Middle frontal gyrus (tissue), 1 donor: ENCODE measurements at regions not wholly inside any gene's neighbourhood (a gene's known extent, or its start where the extent isn't known, plus 50 kb on each side); places are given as distances from the start of the nearest gene placed in this dataset.

Experiments
- DNase-seq: peaks from one replicate; pipeline ENCODE4 v3.0.0-alpha.2; 2015; ENCODE audit warnings: low spot score; ENCODE audit errors: extremely low spot score

DNA sequence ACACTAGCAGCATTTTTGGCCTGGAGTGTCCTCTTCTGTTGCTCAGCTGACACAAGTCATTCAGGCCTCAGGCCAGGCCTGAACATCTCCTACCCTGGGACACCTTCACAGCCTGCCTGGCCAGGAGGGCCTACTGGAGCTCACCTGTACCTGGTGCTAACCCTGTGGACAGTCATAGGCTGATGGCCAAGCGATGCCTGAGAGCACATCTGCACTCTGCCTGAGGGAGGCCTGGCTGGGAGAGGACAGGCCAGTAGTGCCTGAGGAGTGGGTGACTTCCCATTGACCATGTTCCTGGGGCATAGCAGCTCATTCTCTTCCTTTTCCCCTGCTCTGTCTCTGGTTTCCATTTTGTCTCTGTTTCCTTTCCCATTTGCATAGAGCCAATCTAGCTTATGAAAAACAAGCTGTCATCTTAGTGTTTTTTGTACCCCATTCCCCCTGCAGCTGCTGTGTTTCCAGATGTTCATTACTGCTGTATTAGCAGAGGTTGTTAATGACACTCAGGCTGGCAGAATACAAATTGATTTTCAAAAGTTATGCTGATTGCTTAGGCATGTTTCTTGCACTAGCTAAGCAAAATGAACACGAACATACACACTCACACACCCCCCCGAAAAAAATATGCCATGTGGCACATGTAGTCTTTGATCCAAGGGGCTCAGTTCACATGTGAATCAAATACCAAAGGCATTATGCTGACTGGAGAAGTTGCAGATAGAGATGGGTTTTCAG, 149.7 kb upstream of the HS6ST1 start:
- no peak for DNase-seq

DNA sequence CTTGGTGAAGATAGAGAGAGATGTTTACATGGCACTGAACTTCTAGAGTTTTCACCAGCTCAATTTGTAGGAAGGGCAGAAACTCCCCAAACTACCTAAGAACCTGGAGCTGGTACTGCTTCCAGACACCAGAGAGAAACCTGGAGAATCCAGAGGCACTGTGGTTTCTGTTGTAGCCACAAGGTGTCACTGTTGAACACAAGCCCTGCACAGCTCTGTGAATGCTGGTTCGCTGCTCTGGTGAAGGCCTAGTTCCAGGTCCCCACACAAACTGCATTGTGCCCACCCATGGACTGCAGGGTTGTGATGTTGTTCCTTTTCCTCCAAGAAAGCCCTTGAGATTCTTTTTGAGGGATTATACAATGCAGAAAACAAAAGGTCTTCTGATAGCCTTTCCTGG, 150.5 kb upstream of the HS6ST1 start:
- no peak for DNase-seq

DNA sequence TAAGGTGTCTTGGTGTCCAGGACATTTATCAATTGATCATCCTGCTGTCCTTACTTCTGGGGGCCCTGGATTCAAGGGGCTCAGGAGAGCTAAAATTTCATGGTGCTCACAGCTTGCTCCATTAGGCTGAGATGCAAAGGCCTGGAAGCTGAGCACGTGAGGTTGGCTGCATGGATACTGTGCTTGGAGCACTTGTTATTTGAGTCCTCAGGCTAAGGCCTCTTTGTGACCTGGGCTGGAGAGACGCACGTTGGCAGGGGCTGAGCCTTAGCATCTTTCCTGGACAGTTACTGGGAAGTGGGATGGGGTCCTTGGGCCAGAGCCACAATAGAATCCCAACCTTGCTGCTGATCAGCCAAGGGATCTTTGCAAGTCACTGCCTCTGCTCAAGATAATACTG, 151.2 kb upstream of the HS6ST1 start:
- DNase-seq, result no peak

DNA sequence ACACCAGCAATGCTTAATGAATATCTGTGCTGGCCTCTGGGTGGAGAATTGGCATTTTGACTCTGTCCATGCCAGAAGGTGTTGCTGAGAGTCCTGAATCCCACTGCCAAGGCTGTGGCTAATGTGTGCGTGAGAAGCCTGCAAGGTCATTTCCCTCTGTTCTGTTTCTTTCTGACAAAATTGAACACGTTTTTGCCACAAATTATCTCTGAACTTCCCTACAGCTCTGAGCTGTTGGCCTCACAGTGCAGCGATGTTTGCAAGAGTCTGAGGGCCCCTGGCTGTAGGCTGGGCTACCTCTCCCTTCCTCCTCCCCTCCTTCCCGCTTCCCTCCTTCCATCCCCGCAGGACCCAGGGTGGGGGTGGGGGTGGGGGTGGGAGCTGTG, 154.1 kb upstream of the HS6ST1 start:
- DNase-seq, result no peak

DNA sequence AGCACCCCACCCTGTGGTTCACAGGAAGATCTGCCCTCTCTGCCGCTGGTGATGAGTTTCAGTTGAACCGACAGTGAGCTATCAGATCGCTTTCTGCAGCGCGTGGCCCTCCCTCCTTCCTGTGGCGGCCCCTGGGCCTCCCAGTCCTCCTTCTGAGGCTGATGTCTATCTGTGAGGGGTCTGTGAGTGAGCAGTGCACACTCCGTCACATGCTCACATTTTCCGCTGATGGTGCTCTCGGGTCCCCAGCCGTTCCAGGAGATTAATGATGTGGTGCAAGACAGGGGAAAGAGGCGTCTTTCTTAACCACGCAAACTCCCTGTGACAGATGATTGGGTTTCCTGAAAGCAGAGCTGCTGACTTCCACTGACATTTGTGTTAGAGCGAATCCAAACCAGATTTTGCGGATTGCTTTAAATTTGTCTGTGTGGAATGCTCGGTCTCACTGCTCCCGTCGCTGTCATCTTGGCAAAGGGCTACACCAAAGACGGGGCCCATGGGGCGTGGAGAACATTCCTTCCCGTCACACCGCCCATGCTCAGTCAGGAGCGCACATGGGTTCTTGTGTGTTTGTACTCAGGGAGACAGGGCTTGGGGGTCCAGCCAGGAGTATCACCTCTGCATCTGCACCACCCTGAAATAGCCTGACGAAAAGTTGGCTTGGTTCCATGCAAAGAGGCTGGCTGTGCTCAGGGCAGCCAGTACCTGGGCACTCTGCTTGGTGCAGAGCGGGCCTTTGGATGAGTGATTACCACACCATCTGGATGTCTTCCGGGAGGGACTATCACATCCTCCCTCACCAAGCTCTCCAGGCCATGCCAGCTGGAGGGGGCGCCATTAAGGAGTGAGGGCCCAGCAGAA, 154.7 kb upstream of the HS6ST1 start:
- no peak for DNase-seq

DNA sequence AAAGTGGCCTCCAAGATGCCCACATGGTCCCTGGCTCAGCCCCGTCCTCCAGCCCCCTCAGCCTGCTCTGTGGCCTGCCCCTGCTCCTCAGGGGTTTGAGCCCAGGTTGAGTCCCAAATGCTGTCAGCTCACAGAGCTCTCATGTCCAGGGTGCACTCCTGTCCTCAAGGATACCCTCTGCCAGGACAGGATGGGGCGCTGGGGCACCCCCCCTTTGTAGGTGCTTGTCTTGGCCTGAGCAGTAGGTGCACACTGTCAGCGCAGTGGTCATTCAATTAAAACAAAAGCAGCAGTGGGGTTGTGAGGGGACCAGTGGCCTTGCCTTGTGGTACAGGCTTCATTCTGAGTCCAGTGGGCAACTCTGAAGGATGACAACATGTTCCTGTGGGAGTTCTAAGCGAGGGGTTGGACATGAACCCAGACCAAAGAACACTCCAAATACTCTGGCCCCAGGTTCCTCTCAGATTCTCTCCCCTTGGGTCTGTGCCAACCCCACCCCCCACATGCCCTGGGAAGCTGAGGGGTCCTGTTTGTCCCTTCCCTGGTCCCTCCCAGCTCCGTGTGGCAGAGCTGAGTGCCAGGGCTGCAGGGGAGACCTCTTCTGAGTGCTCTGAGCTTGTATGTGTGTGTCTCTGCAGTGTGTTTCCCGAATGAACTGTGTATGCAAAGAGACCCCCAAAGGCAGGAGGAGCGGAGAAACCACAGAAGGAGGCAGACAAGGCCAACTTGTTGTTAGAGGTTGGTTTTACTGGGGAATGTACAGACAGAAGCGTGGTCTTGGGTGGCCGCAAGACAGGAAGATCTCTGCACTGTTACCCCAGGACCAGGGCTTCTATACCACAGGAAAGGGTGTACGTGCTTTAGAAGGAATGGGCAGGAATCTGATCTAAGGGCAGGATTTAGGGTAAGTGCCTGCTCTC, 155.6 kb upstream of the HS6ST1 start:
- DNase-seq, result no peak

DNA sequence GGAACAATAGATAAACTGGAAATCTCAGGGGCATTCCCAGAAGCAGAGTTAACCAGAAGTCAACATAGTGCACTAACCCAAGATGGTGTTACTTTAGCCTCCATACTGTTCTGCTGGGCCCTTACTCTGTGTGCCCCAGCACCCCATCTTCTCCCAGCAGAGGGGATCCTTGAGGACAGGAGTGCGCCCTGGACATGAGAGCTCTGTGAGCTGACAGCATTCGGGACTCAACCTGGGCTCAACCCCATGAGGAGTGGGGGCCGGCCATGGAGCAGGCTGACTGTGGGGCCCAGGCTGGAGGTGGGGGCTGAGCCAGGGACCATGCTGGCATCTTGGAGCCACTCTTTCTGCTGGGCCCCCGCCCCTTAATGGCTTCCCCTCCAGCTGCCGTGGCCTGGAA, 156.3 kb upstream of the HS6ST1 start:
- DNase-seq, result no peak

DNA sequence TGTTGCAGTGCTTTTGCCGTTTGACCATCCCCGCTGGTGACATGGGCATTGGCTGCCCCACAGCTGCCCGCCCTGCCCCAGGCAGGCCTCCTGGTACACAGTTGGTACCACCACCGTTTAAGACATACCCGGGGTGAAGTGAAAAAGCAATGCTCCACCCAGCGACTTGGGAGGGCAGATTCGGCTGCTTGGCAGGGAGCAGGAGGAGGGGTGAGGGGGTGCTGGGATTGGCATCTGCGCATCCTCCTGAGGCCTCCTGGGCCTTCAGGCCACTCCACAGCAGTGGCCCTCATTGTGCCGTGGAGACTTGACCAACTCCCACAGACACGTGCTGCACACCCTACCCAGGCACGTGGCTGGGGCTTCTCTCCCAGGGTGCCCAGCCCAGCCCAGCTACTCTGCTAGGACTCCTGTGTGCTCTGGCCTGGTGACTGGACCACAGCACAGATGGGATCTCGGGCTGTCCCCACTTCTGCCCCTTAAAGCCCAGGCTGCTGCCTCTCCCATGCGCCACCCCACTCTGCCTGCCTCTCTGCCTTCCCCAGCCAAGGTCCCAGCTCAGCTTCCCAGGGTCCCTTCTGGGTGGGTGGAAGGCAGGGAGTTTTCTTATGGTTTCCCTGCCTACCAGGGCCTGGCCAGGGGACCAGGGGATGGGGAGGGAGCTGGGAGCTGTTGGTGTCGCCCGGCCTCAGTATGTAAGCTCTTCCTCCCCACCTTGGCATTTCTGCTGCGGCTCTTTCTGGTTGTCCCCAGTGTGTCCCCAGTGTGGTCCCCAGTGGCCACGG, 157.0 kb upstream of the HS6ST1 start:
- no peak for DNase-seq

DNA sequence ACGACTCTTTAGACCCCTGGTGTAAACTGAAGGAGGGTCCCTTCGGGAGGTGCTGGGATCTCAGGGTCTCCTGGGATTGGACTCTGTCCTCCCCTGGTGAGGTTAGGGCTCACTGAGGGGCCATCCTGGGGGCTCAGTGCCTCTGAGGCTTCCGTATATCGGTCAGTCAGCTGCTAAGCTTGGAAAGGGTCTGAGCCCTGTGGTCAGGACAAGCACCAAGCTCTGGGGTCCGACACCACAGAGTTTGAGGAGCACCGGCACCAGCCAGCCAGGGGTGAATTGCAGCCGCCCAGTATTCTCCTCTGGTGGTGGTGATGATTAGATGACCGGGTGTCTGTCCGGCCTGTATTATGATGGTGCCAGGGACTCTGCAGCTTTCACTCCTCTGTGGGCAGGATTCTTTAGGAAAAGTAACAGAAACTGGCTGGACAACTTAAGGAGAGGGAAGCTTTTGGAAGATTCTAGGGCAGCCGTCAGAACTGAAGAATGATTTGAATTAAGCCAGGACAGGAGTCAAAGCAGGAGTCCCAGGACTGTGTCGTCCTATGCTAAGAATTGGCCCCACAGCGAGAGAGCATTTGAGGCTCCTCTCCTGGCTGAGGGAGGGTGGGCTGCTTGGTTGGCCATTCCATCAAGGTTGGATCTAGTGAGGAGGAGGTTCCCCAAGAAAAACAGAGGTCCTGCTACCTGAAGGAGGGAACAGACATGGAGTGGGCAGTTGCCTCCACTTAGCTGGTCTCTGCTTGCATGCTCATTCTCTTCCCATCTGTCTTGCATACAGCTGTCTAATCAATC, 158.6 kb upstream of the HS6ST1 start:
- DNase-seq, result no peak

DNA sequence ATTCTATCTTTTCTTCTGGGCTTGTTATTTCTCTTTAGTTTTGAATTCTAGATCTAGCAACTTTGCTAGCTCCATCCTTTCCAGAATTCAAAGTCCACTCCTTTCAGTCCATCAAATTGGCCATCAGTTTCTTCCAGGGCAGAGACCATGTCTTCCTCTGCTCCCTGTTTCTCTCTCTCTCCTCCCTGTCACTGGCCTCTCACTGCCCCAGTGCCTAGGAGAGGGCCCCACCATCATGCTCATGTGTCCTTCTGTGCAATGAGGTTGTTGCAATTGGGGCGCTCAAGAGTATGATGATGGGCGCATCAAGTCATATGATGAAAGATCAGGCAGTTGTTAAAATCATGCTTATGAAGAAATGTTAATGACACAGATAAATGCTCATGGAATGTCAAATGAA, 159.2 kb upstream of the HS6ST1 start:
- DNase-seq, result no peak

DNA sequence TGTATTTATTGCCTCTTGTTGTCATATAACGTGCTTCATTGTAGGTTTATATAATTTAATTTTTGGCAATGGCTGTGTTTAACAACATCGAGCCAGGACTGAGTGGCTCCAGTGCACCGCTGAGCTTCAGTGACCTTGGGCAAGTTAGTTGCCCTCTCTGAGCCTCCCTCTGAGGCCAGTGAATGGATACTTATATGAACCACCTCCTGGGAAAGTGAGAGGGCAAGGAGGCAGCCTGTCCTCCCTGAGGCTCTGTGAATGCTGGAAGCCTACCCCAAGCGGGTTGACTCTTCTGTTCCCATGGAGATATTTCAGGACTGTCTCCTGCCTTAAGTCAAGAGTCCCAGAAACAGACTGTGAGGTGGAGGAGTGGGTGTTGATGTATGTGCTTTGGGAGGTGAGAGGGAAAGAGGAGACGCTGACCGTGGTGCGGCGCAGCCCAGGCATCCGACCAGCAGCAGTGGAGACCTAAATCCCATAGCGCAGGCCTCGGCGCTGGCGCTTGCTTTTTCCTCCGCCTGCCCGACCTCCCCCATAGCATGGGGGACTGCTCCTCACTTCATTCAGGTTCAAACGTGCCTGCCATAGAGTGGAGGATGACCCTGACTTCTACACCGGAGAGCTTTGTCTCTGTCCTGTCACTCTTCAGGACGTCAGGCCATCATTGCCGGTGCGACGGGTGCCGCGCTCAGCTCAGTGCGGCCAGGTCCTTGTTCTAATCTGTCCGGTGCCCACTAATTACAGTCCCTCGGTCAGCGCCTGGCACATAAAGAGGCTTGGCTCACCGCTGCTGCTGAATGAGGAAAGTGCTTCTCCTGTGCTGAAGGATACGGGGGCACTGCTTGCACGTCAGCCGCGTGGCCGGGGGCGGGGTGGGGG, 167.3 kb upstream of the HS6ST1 start:
- DNase-seq, result no peak

DNA sequence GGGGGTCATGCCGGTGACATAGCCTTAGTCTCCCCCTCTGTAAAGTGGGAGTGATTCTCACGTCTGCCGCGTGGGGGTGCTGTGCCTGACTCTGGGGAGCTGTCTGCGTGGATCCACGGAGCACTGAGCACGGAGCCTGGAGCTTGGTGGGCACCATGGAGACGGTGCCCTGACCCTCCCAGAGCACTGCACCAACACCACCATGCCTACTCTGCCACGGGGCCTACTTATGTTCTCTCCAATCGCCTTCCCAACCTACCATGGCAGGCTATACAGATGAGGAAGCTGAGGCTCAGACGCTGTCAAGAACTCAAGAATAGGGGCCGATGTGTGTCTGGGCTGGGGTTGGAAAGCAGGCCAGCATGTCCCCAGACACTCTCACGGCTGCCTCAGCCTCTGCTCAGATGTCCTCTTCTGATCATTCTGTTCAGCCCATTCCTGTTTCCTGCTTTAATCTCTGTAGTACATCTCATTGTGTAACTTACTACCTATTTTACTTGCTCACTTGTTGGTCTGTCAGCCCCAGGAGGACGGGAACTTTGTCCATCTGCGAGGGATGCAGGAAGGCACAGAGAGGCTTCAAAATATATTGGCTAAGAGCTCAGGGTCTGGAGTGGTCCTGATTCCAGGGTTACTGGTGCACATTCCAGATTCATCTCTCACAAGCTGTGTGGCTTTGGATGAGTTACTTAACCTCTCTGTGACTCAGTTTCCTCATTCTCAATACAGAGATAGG, 168.1 kb upstream of the HS6ST1 start:
- DNase-seq, result no peak

DNA sequence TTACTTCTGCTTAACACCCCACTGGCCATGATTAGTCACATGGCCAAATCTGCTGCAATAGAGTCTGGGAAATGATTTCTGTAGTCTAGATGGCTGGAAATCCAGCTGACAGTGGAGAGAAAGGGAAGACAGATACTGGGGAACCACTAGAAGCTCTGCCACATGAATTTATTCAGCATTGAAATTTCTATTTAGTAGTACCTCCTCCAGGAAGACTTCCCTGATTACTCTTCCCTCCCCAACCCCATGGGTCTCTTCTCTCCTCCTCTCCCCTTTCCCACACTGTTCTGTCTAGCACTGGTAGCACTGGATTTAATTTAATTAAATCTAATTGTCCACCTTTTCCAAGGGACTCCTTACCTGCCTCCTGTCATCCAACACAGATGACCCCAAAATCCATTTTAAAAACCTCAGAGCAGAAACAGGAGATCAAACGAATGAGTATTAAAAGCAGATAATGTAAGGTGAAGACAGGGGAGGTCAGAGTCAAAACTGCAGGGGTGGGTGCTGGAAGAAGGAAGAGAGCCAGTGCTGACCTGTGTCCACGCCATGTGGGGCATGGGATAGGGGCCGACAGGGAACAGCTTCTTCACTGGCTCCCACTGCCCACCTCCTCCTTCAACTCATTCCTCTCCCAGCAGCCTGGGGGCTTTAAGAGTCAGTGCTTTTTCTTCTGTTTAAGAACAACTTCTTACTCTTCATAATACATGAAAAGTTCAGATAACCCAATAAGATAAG, 169.2 kb upstream of the HS6ST1 start:
- DNase-seq, result no peak

DNA sequence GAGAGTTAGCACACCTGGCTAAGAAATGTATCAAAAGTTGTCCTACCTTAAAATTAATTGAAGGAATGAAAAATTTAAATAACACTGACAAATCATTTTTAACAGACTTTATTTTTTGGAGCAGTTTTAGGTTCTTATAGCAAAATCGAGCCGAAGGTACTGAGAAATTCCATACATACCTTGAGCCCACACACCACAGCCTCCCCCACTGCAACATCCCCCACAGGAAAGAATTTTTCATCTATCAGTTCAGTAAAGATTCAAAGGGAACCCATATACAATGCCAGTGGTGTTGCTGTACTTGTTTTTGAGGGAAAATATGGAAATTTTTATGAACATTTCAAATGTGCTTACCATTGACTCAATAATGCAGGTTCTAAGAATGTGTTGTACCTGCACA, 169.8 kb upstream of the HS6ST1 start:
- no peak for DNase-seq

DNA sequence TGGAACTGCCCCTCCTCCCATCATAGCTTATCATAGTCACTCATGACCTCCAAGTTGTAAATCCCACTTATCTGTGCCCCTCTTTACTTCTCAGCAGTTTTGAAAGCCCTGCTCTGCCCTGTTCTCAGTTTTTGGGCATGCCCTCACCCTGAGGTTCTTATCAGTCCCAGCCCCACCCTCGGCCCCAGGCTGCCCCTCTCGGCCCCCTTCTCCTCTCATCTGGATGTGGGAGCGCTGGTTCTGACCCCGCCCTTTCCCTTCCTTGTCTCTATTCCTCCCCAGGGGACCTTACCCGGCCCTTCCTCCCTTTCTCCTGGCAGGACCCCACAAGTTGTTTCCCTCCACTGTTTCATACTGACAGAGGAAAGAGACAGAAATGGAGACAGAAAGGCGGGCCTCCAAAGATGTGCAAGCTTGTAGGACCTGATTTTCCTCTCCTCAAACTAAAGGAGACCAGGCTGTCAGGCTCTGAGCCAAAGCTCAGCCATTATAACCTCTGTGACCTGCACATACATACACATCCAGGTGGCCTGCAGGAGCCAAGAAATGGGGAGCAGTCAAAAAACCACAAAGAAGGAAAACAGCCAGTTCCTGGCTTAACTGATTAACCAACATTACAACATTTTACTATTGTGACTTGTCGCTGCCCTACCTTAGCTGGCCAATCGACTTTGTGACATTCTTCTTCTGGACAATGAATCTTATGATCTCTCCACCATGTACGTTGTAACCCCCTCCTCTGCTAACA, 171.0 kb upstream of the HS6ST1 start:
- no peak for DNase-seq

DNA sequence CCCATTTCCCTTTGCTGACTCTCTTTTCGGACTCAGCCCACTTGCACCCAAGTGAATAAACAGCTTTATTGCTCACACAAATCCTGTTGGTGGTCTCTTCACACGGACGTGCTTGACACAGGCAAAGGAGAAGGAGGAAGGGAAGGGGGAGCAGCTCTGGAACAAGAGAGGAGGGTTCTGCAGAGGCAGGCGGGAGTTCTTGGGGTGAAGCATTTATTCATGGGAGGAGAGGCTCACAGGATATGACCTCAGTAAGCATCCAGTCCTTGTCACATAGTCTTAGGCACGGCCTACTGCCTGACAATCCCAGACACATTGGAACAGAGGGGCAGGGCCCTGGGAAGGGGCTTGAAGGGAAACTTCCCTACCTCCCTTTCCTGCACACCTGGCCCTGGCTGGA, 171.7 kb upstream of the HS6ST1 start:
- no peak for DNase-seq
